ENCODE measurements at regions not wholly inside any gene's neighbourhood (a gene's known extent, or its start where the extent isn't known, plus 50 kb on each side); places are given as distances from the start of the nearest gene placed in this dataset.
A peak's percentile ranks its signal among the peaks of the same experiment; 100 is the strongest.
"Not testable (repeated sequence)": the region's sequence is repeated elsewhere in the genome, so short reads cannot be mapped to it uniquely, and the experiment has no call there.

DNA sequence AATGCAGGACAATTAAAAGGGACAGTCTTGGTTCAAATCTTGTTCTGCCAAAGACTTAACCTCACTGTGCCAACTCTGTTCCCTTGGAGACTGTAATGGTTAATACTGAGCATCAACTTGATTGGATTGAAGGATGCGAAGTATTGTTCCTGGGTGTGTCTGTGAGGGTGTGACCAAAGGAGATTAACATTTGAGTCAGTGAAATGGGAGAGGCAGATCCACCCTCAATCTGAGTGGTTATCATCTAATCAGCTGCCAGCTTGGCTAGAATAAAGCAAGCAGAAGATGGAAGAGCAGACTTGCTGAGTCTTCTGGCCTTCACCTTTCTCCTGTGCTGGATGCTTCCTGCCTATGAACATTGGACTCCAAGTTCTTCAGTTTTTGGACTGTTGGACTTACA is 474.4 kb downstream of the CD83 start:
- no peak for DNase-seq (ENCODE audit: low read depth)
- TF ChIP-seq, protein P1, sequence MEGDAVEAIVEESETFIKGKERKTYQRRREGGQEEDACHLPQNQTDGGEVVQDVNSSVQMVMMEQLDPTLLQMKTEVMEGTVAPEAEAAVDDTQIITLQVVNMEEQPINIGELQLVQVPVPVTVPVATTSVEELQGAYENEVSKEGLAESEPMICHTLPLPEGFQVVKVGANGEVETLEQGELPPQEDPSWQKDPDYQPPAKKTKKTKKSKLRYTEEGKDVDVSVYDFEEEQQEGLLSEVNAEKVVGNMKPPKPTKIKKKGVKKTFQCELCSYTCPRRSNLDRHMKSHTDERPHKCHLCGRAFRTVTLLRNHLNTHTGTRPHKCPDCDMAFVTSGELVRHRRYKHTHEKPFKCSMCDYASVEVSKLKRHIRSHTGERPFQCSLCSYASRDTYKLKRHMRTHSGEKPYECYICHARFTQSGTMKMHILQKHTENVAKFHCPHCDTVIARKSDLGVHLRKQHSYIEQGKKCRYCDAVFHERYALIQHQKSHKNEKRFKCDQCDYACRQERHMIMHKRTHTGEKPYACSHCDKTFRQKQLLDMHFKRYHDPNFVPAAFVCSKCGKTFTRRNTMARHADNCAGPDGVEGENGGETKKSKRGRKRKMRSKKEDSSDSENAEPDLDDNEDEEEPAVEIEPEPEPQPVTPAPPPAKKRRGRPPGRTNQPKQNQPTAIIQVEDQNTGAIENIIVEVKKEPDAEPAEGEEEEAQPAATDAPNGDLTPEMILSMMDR (conservative IDR thresholded peaks at IDR 0.05; ENCODE audit: control insufficient read depth, insufficient read depth, low read depth, low read length), result no peak
- no peak overlapping the region for H3K4me3 ChIP-seq (ENCODE audit: control insufficient read depth, low read depth, low read length)

- no peak for DNase-seq (ENCODE audit: low read depth)
- TF ChIP-seq, protein P1 (conservative IDR thresholded peaks at IDR 0.05; ENCODE audit: control insufficient read depth, insufficient read depth, low read depth, low read length), result no peak
- H3K4me3 ChIP-seq (ENCODE audit: control insufficient read depth, low read depth, low read length), result no peak overlapping the region
Observed at GRCh38 chr6:14593286-14593685, 475.7 kb downstream of the CD83 start.

GRCh38 chr6:14595751-14596150 is 478.2 kb downstream of the CD83 start:
- no peak overlapping the region for H3K4me3 ChIP-seq (ENCODE audit: control insufficient read depth, low read depth, low read length)
- peak; percentile 19 for DNase-seq (ENCODE audit: low read depth)
- TF ChIP-seq, protein P1 (conservative IDR thresholded peaks at IDR 0.05; ENCODE audit: control insufficient read depth, insufficient read depth, low read depth, low read length), result no peak

- peak; percentile 97 for DNase-seq (ENCODE audit: low read depth)
- TF ChIP-seq, protein P1 (conservative IDR thresholded peaks at IDR 0.05; ENCODE audit: control insufficient read depth, insufficient read depth, low read depth, low read length), result no peak
- H3K4me3 ChIP-seq (ENCODE audit: control insufficient read depth, low read depth, low read length), result no peak overlapping the region
Observed at GRCh38 chr6:14596410-14596809, 478.8 kb downstream of the CD83 start.

DNA sequence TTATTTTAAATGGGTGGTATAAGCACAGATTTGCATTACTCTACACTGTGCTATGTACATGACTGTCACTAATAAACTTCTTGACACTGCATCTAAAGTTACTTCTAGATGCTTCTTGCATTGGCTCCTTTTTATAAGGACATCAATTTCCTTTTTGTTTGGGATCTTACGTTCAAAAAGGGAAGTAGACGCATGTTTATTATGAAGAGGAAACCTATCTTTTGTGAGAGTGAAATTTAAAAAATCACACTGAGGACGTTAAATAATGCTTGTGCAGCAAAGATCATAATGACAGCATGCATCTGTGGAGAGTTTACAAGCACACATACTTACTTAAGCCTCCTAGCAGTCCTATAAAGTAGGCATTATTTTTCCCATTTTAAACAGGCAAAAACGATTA is 479.5 kb downstream of the CD83 start:
- no peak overlapping the region for H3K4me3 ChIP-seq (ENCODE audit: control insufficient read depth, low read depth, low read length)
- DNase-seq (ENCODE audit: low read depth), result no peak
- TF ChIP-seq, protein P1 (conservative IDR thresholded peaks at IDR 0.05; ENCODE audit: control insufficient read depth, insufficient read depth, low read depth, low read length), result no peak

GRCh38 chr6:14598017-14598864 is 480.7 kb downstream of the CD83 start:
- TF ChIP-seq, protein P1 (conservative IDR thresholded peaks at IDR 0.05; ENCODE audit: control insufficient read depth, insufficient read depth, low read depth, low read length), result no peak
- no peak overlapping the region for H3K4me3 ChIP-seq (ENCODE audit: control insufficient read depth, low read depth, low read length)
- no peak for DNase-seq (ENCODE audit: low read depth)

DNA sequence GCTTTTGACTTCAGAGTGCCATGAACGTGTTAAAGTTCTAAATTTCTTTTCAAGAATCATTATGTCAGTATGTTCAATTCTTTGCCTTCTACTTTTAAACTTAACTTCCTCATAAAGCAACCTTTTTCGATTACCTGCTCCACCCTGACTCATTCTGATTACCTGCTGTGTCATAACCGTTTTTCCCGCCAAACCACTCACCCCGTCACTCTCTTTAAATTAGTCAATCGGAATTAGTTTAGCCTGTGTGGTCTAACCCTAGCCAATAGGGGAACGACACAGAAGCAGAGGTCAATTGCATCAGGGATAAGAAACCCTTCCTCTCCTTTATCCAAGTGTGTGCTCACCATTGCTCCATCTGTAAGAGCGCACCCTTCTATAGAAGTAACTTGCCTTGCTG is 482.7 kb downstream of the CD83 start:
- H3K4me3 ChIP-seq (ENCODE audit: control insufficient read depth, low read depth, low read length); DNase-seq (ENCODE audit: low read depth): not testable (repeated sequence)

Data from fibroblast of mammary gland (primary cell).